ENCODE measurements at regions not wholly inside any gene's neighbourhood (a gene's known extent, or its start where the extent isn't known, plus 50 kb on each side); places are given as distances from the start of the nearest gene placed in this dataset.

- DNase-seq, result no peak
Observed at GRCh38 chr15:31474059-31474868, 147.6 kb downstream of the KLF13 start.

GRCh38 chr15:31476236-31476810, 149.7 kb downstream of the KLF13 start:
- no peak for DNase-seq

DNA sequence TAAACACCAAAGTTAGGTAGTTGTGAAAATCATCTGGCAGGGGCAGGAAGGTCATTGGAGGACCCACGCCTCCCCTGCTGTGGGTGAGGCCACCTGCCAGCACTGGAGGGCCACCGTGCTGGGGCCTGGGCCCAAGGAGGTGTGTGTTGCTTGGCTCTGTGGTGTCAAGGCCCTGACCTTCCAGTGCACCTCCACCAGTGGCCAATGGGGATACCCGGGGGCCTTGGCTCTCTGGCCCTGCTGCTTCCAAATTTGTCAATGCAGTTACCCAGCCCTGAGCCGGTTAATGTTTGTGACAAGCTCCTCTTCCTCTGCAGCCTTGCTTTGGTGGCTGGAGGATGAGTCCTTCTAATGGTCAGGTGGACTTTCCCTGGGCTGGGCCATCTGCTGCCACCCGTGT, 150.2 kb downstream of the KLF13 start:
- no peak for DNase-seq

DNA sequence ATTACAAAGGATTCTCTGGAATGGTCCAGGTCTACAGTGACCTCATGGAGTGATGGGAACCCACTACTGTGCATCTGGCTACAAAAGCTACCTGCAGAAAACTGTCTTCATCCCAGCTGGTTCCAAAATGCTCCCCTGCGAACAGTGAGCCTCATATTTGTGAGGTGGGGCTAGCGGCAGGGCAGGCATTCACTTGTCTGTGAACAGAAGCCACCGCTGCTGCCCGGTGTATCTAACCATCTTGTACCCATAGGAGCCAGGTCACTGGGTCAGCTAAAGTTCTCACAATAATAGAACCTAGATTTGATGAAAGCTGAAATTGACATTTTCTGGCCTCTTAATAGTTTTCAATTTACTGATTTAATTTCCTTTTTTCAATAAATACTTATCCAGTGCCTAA, 150.7 kb downstream of the KLF13 start:
- no peak for DNase-seq

- DNase-seq, result no peak
Observed at GRCh38 chr15:31477851-31478701, 151.4 kb downstream of the KLF13 start.

DNA sequence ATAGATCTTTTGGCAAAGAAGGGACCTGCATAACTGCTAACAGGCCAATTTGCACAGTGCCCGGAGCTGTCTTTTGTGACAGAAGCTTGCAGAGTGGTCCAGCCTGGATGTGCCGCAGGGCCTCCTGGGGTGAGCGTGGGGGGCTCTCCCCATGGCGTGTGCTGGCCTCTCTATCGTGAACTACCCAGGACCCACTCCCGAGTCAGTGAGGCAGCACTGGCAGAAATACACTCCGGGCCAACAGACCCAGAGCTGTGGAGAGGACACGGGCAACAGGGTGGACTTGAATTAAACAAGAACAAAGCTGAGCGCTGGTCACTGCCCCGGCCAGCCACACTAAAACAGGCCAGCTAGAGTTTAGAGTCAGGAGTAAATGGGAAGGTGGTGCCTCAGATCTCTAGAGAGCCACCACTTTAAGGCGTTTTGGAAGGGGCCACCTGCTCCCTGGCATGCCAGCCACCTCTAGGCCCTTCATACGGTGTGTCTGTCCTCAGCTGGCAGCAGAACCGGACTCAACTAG, 152.1 kb downstream of the KLF13 start:
- DNase-seq, result no peak

DNA sequence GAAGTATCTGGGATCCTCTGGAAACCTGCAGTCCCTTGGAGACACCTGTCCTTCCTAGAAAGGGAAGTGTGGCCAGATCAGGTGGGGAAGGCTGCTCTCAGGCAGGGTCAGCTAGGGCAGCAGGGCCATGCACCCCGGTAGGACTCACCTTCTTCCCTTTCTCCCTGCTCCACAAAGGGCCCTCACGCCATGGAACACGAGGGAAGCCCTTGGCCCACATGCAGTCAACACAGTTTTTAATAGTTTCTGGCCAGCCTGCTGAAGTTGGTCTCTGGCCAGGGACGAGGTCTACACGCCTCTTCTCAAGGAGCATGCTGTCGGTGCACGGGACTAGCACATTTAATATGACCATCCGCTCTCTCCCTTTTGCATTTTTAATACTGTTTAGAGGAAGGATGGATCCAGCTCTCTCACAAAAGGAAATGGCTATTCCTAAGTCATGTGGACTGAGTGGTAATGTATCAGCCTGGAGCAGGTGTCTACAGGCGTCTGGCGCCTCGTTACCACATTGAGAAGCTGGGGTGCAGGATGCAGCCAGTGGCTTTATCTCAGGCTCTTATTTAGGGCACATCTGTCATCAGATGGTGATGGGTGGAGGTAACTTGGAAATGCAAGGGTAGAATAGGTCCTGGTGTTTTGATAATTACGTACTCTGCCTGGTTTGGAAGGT, 153.9 kb downstream of the KLF13 start:
- no peak for DNase-seq

GRCh38 chr15:31481142-31481541, 154.5 kb downstream of the KLF13 start:
- no peak for DNase-seq

DNA sequence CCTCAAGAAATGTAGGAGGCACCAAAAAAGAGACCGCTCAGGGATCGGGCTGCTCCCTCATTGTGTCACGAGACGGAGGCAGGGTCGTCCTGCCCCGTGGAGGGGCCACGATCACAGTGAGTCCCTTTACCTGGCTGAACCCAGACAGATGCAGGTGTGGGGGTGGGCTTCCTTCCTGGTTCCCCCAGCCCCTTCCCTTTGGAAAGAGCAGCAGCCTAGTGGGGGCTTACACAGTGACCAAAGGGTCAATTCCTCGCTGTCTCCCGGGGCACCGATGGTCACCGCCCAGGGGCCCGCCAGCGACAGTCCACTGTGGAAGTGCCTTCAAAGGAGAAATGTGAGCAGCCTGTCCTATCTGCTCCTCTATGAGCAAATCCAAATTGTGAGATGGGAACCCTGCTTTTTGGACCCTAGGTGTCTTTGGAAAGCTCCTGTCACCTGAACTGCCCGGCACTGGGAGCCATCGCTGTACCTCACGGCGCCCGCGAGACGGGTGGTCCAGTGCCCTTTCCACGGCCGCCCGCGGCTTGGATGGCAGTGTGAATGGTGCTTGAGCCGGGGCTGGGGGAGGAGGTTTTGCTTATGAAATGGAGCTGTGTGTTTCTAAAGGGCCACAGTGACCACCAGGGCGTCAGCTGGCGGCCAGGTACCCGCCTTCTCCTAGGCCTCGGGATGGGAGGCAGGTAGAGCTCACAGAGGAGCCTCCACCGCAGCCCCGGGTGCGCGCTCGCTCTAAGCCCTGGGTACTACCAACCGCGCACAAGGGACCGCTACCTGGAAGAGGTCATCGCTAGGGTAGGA, 155.7 kb downstream of the KLF13 start:
- DNase-seq, result no peak

GRCh38 chr15:31483053-31483985, 156.7 kb downstream of the KLF13 start:
- no peak for DNase-seq

GRCh38 chr15:31483986-31484951, 157.6 kb downstream of the KLF13 start:
- no peak for DNase-seq

DNA sequence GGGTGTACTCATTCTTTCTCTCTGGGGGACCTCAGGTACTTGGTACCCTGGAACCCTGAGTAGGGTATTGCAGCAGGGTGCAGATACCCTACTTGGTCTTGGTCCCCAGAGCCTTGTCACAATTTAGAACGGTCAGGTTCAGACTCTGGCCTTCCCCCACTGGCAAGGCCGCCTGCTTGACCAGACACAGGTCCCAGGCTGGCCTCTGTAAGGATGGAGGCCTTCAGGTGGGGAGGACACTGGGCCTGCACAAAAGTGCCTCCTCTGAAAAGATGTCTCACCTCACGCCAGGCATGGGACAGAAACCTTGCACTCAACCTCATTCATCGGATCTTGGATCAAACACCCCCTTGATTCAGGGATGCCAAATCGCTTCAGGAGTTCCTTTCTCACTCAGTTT, 158.4 kb downstream of the KLF13 start:
- DNase-seq, result no peak

DNA sequence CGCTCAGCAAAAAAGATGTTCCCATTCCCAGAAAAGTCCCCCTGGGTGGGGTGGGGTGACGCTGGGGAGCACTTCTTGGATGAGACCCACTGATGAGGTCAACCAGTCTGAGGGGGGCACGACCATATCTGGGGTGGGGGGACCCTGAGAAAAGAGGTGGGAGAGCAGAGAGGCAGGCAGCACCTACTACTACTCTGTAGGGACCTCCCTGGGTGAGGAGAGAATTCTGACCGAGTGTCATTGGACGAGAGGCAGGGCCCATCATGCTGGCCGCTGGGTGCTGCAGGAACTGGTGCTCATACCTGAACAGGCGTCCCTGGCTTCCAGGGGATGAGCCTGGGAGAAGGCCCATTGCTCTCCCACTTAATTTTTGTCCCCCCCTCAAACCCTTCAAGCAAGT, 158.8 kb downstream of the KLF13 start:
- no peak for DNase-seq

- no peak for DNase-seq
Observed at GRCh38 chr15:31485911-31486461, 159.4 kb downstream of the KLF13 start.

DNA sequence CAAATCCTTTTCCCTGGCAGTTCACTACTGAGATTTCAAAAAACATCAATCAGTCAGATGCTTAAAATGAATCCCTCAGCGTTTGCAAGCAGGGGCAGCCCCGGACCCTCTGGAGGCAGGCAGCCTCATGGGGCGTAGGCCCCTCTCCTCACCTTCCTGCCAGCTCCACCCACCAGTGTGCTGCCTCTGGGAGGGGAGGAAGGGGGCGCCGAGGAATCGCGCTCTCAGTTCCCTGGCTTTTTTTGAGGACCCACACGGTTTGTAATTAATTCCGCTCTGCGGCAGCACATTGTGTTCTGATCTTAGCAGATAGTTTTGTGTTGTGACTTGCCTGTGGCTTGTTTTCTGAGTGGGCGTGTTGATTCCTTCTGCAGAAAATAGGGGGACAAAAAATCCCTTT, 159.9 kb downstream of the KLF13 start:
- DNase-seq, result no peak

- DNase-seq, result no peak
Observed at GRCh38 chr15:31486906-31487695, 160.5 kb downstream of the KLF13 start.

DNA sequence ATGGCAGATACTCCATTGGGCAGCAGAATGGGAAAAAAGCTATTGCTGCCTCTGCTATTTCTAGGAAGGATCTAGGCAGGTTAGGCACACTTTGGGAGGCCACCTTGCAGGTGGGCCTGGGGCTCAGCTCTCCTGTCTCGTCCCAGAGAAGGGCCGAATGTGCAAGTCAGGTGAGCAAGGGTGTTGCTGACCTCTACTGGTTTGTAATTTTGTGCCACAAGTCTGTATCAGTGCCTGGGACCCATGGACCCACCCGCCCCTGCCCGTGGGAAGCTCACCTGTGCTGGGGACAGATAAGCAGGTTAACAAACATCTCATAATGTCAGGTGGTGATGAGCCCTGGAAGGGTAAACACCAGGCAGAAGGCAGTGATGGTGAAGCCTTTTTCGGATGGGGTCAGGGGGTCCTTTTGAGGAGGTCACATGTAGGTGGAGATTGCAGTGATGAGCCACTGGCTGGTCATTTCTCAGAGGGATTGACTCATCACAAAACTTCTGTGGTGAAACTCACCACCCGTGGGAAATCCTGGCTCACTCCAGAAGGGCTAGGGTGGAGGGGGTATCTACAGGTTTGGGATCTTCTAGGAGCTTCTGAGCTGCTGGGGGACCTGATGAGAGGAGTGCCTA, 161.3 kb downstream of the KLF13 start:
- DNase-seq, result no peak
